Left ventricle myocardium inferior (tissue), 1 donor: ENCODE measurements at regions not wholly inside any gene's neighbourhood (a gene's known extent, or its start where the extent isn't known, plus 50 kb on each side); places are given as distances from the start of the nearest gene placed in this dataset.
A peak's percentile ranks its signal among the peaks of the same experiment; 100 is the strongest.
"Not testable (repeated sequence)": the region's sequence is repeated elsewhere in the genome, so short reads cannot be mapped to it uniquely, and the experiment has no call there.

Experiments used
- DNase-seq: peaks from one replicate; pipeline ENCODE4 v3.0.0-alpha.2; 2020
- H3K27ac ChIP-seq: fragments of 200-600 bp; replicated peaks from 2 replicates; pipeline ENCODE4 v1.8.0; 2021
- H3K27me3 ChIP-seq: fragments of 200-600 bp; 2 replicates; pipeline ENCODE4 v1.8.0; 2021; ENCODE audit warnings: low read depth
- H3K36me3 ChIP-seq: fragments of 200-600 bp; 2 replicates; pipeline ENCODE4 v1.8.0; 2021
- H3K4me1 ChIP-seq: fragments of 200-600 bp; 2 replicates; pipeline ENCODE4 v1.8.0; 2021
- H3K4me3 ChIP-seq: fragments of 200-600 bp; 2 replicates; pipeline ENCODE4 v1.8.0; 2021; ENCODE audit warnings: mild to moderate bottlenecking, moderate library complexity
- H3K9me3 ChIP-seq: fragments of 200-600 bp; replicated peaks from 2 replicates; pipeline ENCODE4 v1.8.0; 2021
- CTCF ChIP-seq: fragments of 200-600 bp; IDR thresholded peaks from 2 replicates; pipeline ENCODE4 v1.8.0; 2021; ENCODE audit warnings: antibody characterized with exemption, mild to moderate bottlenecking, borderline replicate concordance
- intact Hi-C: fragments of 100-400 bp; cut with micrococcal nuclease; formaldehyde crosslinking; loops from one replicate; pipeline ENCODE4 v1.11.0; 2022
- donor health status: DM: no; HTN: yes; CAD: no; lungs with severe emphysema.

- no peak for TF ChIP-seq CTCF
- no peaks in the 10 kb centered on the region for H3K27me3 ChIP-seq
- intact Hi-C loops = no loop called here
- DNase-seq = no peak
- H3K9me3 ChIP-seq = no peaks in the 10 kb centered on the region
- no peaks in the 10 kb centered on the region for H3K36me3 ChIP-seq
- no peak overlapping the region for H3K27ac ChIP-seq
- no peak overlapping the region for H3K4me3 ChIP-seq
- peaks cover 5% of the 10 kb centered on the region for H3K4me1 ChIP-seq
These were observed 83.5 kb downstream of the EOMES start for GRCh38 chr3:27638594-27638993.

- Histone ChIP-seq H3K27me3 (no peaks in the 10 kb centered on the region), H3K9me3 (no peaks in the 10 kb centered on the region), H3K4me3 (no peak overlapping the region), H3K27ac (no peak overlapping the region), H3K36me3 (no peaks in the 10 kb centered on the region), H3K4me1 (peaks cover 12% of the 10 kb centered on the region)
- TF ChIP-seq CTCF = no peak
- DNase-seq = no peak
- intact Hi-C loops = no loop called here
These were observed 84.7 kb downstream of the EOMES start for GRCh38 chr3:27637346-27637995.

- H3K4me1 ChIP-seq = peaks cover 12% of the 10 kb centered on the region
- H3K27me3 ChIP-seq, DNase-seq, H3K36me3 ChIP-seq, H3K4me3 ChIP-seq, H3K9me3 ChIP-seq, H3K27ac ChIP-seq, intact Hi-C loops: not testable (repeated sequence)
These were observed 87.1 kb downstream of the EOMES start for GRCh38 chr3:27635006-27635405.

GRCh38 chr3:27633224-27633545 lies 88.9 kb downstream of the EOMES start:
- TF ChIP-seq CTCF = no peak
- H3K36me3 ChIP-seq = no peaks in the 10 kb centered on the region
- peak overlapping the region; percentile 85 for H3K27ac ChIP-seq
- H3K27me3 ChIP-seq = no peaks in the 10 kb centered on the region
- H3K4me1 ChIP-seq = peaks cover 12% of the 10 kb centered on the region
- no peaks in the 10 kb centered on the region for H3K9me3 ChIP-seq
- DNase-seq = no peak
- intact Hi-C loops = no loop called here
- peak overlapping the region; percentile 73 for H3K4me3 ChIP-seq

GRCh38 chr3:27632431-27633223 lies 89.5 kb downstream of the EOMES start:
- Histone ChIP-seq H3K27me3 (no peaks in the 10 kb centered on the region), H3K4me1 (peaks cover 12% of the 10 kb centered on the region), H3K9me3 (no peaks in the 10 kb centered on the region), H3K4me3 (peak overlapping the region; percentile 73), H3K36me3 (no peaks in the 10 kb centered on the region), H3K27ac (peak overlapping the region; percentile 85)
- peak; percentile 43 for DNase-seq
- no peak for TF ChIP-seq CTCF
- intact Hi-C loops = no loop called here

- Histone ChIP-seq H3K4me1 (peaks cover 17% of the 10 kb centered on the region), H3K27me3 (no peaks in the 10 kb centered on the region), H3K36me3 (no peaks in the 10 kb centered on the region), H3K27ac (no peak overlapping the region), H3K9me3 (no peaks in the 10 kb centered on the region), H3K4me3 (no peak overlapping the region)
- intact Hi-C loops = no loop called here
- TF ChIP-seq CTCF = no peak
- DNase-seq = no peak
These were observed 91.2 kb downstream of the EOMES start for GRCh38 chr3:27630885-27631284.
